ENCODE measurements at regions not wholly inside any gene's neighbourhood (a gene's known extent, or its start where the extent isn't known, plus 50 kb on each side); places are given as distances from the start of the nearest gene placed in this dataset.

GRCh38 chr10:108791030-108791429 lies 1132.3 kb downstream of the XPNPEP1 start:
- TF ChIP-seq POLR2A (IDR thresholded peaks at IDR 0.05; ENCODE audit: low read depth) = no peak
- no peak for TF ChIP-seq CTCF (IDR thresholded peaks at IDR 0.05)
- TF ChIP-seq POLR2AphosphoS5 (IDR thresholded peaks at IDR 0.05) = no peak
- TF ChIP-seq EP300 (IDR thresholded peaks at IDR 0.05) = no peak
